Liver (tissue), 7 donors: ENCODE measurements at regions not wholly inside any gene's neighbourhood (a gene's known extent, or its start where the extent isn't known, plus 50 kb on each side); places are given as distances from the start of the nearest gene placed in this dataset.

Experiments
- DNase-seq: peaks from one replicate; pipeline ENCODE4 v3.0.0-alpha.2; 2017; ENCODE audit warnings: low spot score
- H3K27ac ChIP-seq, 2 donors: one replicate each; pipeline ENCODE4 v1.7.0; 2013; ENCODE audit warnings: inconsistent platforms in 2 of 2, low read length in 2 of 2, control low read depth in 1 of 2, low read depth in 1 of 2, mild to moderate bottlenecking in 1 of 2
- H3K27me3 ChIP-seq, 4 donors: one replicate each; pipeline versions ENCODE4 v1.6.1 to v1.7.0; 2013; ENCODE audit warnings: low read length in 3 of 4, inconsistent platforms in 1 of 4, mild to moderate bottlenecking in 1 of 4, moderate library complexity in 1 of 4; ENCODE audit not compliant: control insufficient read depth in 4 of 4, insufficient read depth in 4 of 4
- H3K36me3 ChIP-seq, 4 donors: one replicate each; pipeline versions ENCODE4 v1.6.1 to v1.7.0; 2013; ENCODE audit warnings: low read length in 3 of 4, mild to moderate bottlenecking in 3 of 4, low read depth in 1 of 4, moderate library complexity in 1 of 4; ENCODE audit not compliant: control insufficient read depth in 4 of 4, insufficient read depth in 3 of 4
- H3K4me1 ChIP-seq, 4 donors: one replicate each; pipeline versions ENCODE4 v1.6.1 to v1.7.0; 2013; ENCODE audit warnings: low read length in 3 of 4, mild to moderate bottlenecking in 3 of 4, moderate library complexity in 1 of 4; ENCODE audit not compliant: control insufficient read depth in 4 of 4, insufficient read depth in 4 of 4
- H3K4me3 ChIP-seq, 3 donors: one replicate each; pipeline versions ENCODE4 v1.6.1 to v1.7.0; 2013; ENCODE audit warnings: low read length in 3 of 3, control low read depth in 1 of 3, low read depth in 1 of 3, mild to moderate bottlenecking in 1 of 3
- H3K9ac ChIP-seq, 2 donors: one replicate each; pipeline ENCODE4 v1.7.0; 2013; ENCODE audit warnings: low read length in 2 of 2, mild to moderate bottlenecking in 2 of 2, moderate library complexity in 2 of 2, control low read depth in 1 of 2, low read depth in 1 of 2
- H3K9me3 ChIP-seq, 4 donors: one replicate each; pipeline versions ENCODE4 v1.6.1 to v1.7.0; 2013; ENCODE audit warnings: low read length in 3 of 4; ENCODE audit not compliant: control insufficient read depth in 4 of 4
- EGR1 ChIP-seq, 2 donors: IDR thresholded peaks; 2 replicates each; pipeline ENCODE4 v1.6.1; 2016 to 2018; ENCODE audit warnings: antibody characterized with exemption in 2 of 2, low read depth in 2 of 2
- FOXA1 ChIP-seq: IDR thresholded peaks from 2 replicates; pipeline ENCODE4 v1.6.1; 2016; ENCODE audit warnings: antibody characterized with exemption
- FOXA2 ChIP-seq: IDR thresholded peaks from 2 replicates; pipeline ENCODE4 v1.6.1; 2016; ENCODE audit warnings: antibody characterized with exemption
- HNF4A ChIP-seq, 2 donors: conservative IDR thresholded peaks; 2 replicates each; pipeline ENCODE4 v1.6.1; 2016; ENCODE audit warnings: antibody characterized with exemption in 2 of 2, mild to moderate bottlenecking in 2 of 2
- HNF4G ChIP-seq: IDR thresholded peaks from 2 replicates; pipeline ENCODE4 v1.6.1; 2016; ENCODE audit warnings: antibody characterized with exemption
- JUND ChIP-seq, 2 donors: IDR thresholded peaks; 2 replicates each; pipeline ENCODE4 v1.6.1; 2016; ENCODE audit warnings: antibody characterized with exemption in 2 of 2
- MAX ChIP-seq: IDR thresholded peaks from 2 replicates; pipeline ENCODE4 v1.6.1; 2016; ENCODE audit warnings: antibody characterized with exemption
- RAD21 ChIP-seq, 2 donors: IDR thresholded peaks; 2 replicates each; pipeline ENCODE4 v1.6.1; 2016; ENCODE audit warnings: antibody characterized with exemption in 2 of 2, mild to moderate bottlenecking in 2 of 2
- REST ChIP-seq: IDR thresholded peaks from 2 replicates; pipeline ENCODE4 v1.6.1; 2016; ENCODE audit warnings: antibody characterized with exemption, mild to moderate bottlenecking
- RXRA ChIP-seq, 2 donors: IDR thresholded peaks; 2 replicates each; pipeline ENCODE4 v1.6.1; 2017 to 2018; ENCODE audit warnings: antibody characterized with exemption in 2 of 2, mild to moderate bottlenecking in 1 of 2
- SP1 ChIP-seq: IDR thresholded peaks from 2 replicates; pipeline ENCODE4 v1.6.1; 2018; ENCODE audit warnings: antibody characterized with exemption, mild to moderate bottlenecking
- TAF1 ChIP-seq: conservative IDR thresholded peaks from 2 replicates; pipeline ENCODE4 v1.6.1; 2016; ENCODE audit warnings: antibody characterized with exemption, mild to moderate bottlenecking
- YY1 ChIP-seq: IDR thresholded peaks from 2 replicates; pipeline ENCODE4 v1.6.1; 2016; ENCODE audit warnings: antibody characterized with exemption, mild to moderate bottlenecking
- ZBTB33 ChIP-seq: IDR thresholded peaks from 2 replicates; pipeline ENCODE4 v1.6.1; 2016; ENCODE audit warnings: antibody characterized with exemption
- WGBS: extraction: QIAGEN DNeasy Blood & Tissue Kit; methylation state at CpG from one replicate; pipeline ENCODE4 v1.1.7; 2013; 5-methylcytosine and 5-hydroxymethylcytosine counted together
- TF ChIP-seq, protein P1 (sequence below): IDR thresholded peaks from 2 replicates; pipeline ENCODE4 v1.6.1; 2016; ENCODE audit warnings: antibody characterized with exemption
- donor health status: healthy.
- donor health status: healthy.
- donor health status: healthy.
- donor health status: healthy.

DNA sequence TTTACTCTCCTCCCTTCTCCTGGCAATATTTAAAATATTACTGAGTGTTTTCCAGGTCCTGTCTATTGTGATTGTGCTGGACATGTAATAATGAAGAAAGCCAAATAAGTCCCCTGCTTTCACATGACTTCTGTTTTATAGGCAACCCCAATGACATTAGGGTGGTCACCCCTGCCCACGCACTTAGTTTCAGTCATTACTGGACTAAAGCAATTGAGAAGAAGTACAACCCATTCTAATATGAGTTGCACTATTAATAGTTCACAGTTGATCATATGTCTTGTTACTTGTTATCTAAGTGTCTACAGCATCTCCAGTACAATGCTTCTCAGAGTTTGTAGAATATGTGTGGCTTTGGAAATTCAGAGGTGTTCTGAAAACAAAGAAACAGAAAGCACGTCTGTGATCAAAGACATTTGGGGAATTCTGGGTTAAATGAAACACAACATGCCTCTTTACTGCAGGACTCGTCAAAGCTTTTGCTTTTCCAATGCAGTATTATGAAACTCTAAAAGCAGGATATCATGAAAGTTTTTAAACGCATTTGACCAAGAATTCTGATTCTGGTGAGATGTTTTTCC, 789.5 kb downstream of the DHX35 start:
- Histone ChIP-seq H3K9ac (no peak overlapping the region), H3K27ac (no peak overlapping the region), H3K4me1 (peaks cover 0 to 5% (median 4%) of the 10 kb centered on the region in 4 donors), H3K36me3 (no peaks in the 10 kb centered on the region), H3K9me3 (peaks cover 0 to 4% (median 1%) of the 10 kb centered on the region in 4 donors), H3K4me3 (no peak overlapping the region), H3K27me3 (no peaks in the 10 kb centered on the region)
- 87% methylated on average over 4 of the region's 4 CpGs for WGBS
- no peak for TF ChIP-seq EGR1 (IDR thresholded peaks at IDR 0.05; ENCODE audit: low read depth in 2 of 2)
- TF ChIP-seq, protein P1, sequence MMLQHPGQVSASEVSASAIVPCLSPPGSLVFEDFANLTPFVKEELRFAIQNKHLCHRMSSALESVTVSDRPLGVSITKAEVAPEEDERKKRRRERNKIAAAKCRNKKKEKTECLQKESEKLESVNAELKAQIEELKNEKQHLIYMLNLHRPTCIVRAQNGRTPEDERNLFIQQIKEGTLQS, result no peak
- TF ChIP-seq JUND (IDR thresholded peaks at IDR 0.05), result no peak
- TF ChIP-seq ZBTB33, result no peak
- no peak for TF ChIP-seq MAX
- no peak for TF ChIP-seq FOXA1
- no peak for TF ChIP-seq FOXA2
- TF ChIP-seq RAD21 (IDR thresholded peaks at IDR 0.05), result no peak
- no peak for TF ChIP-seq YY1
- TF ChIP-seq TAF1, result no peak
- no peak for TF ChIP-seq REST
- TF ChIP-seq SP1, result no peak
- no peak for TF ChIP-seq HNF4A (conservative IDR thresholded peaks at IDR 0.05)
- TF ChIP-seq HNF4G, result no peak
- no peak for TF ChIP-seq RXRA (IDR thresholded peaks at IDR 0.05)
- DNase-seq, result no peak

DNA sequence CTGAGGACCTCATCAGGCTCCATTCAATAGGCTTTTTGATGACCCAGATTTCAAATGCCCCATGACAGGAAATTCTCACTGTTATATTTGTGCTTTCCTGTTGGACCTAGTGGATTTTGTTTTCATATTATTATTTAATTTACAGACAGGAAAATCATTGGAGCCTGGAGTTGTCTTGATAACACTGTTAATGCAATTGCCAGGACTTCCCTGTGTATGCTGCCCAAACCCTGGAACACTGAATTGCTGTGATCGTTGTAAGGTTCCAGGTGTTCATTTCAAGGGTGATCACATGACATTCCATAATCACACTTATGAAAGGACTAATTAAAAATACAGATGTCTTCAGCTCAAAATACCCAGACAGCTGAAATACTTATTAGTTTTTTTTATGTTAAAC, 783.2 kb downstream of the DHX35 start:
- Histone ChIP-seq H3K27ac (no peak overlapping the region), H3K4me1 (no peaks in the 10 kb centered on the region), H3K9ac (no peak overlapping the region), H3K36me3 (no peaks in the 10 kb centered on the region), H3K4me3 (no peak overlapping the region), H3K9me3 (peaks cover 0 to 4% (median 1%) of the 10 kb centered on the region in 4 donors), H3K27me3 (no peaks in the 10 kb centered on the region)
- WGBS, result 77% methylated on average over 1 of the region's 1 CpG
- TF ChIP-seq HNF4A (conservative IDR thresholded peaks at IDR 0.05) (no peak), HNF4G (no peak), MAX (no peak), EGR1 (IDR thresholded peaks at IDR 0.05; ENCODE audit: low read depth in 2 of 2) (no peak), ZBTB33 (no peak), FOXA1 (no peak), RAD21 (IDR thresholded peaks at IDR 0.05) (no peak), FOXA2 (no peak), TAF1 (no peak)
- DNase-seq, result no peak
